AG04450 (cell line): ENCODE measurements at regions not wholly inside any gene's neighbourhood (a gene's known extent, or its start where the extent isn't known, plus 50 kb on each side); places are given as distances from the start of the nearest gene placed in this dataset.

Experiments used
- CTCF ChIA-PET: fragments of 300-600, 350-600 bp; formaldehyde crosslinking; extraction: SDS; loops from one replicate; lab custom pipeline; 2022; ENCODE audit warnings: antibody characterized with exemption, inconsistent platforms; lab: Charles Lee
- POLR2A ChIA-PET: fragments of 350-600 bp; formaldehyde crosslinking; extraction: SDS; loops from one replicate; lab custom pipeline; 2021; ENCODE audit warnings: antibody characterized with exemption, inconsistent platforms; lab: Yijun Ruan, JAX
- DNase-seq: peaks from one replicate; pipeline ENCODE4 v3.0.0-alpha.2; 2011; ENCODE audit warnings: low read depth, low spot score
- H3K27ac ChIP-seq: one replicate; pipeline ENCODE4 v1.5.1; 2012; ENCODE audit warnings: low read depth, low read length, control low read depth
- H3K27me3 ChIP-seq: one replicate; pipeline ENCODE4 v1.6.0; 2012; ENCODE audit warnings: low read length; ENCODE audit not compliant: control insufficient read depth, insufficient read depth
- H3K4me3 ChIP-seq: 2 replicates; pipeline ENCODE4 v1.5.1; 2011; ENCODE audit warnings: mild to moderate bottlenecking, low read depth, low read length, control low read depth
- H3K9me3 ChIP-seq: 2 replicates; pipeline ENCODE4 v1.5.1; 2012; ENCODE audit warnings: low read length; ENCODE audit not compliant: control insufficient read depth, insufficient read depth
- TF ChIP-seq, protein P1 (sequence below): IDR thresholded peaks from 2 replicates; pipeline ENCODE4 v1.5.1; 2011; ENCODE audit warnings: low read depth, low read length, control low read depth, inconsistent platforms

DNA sequence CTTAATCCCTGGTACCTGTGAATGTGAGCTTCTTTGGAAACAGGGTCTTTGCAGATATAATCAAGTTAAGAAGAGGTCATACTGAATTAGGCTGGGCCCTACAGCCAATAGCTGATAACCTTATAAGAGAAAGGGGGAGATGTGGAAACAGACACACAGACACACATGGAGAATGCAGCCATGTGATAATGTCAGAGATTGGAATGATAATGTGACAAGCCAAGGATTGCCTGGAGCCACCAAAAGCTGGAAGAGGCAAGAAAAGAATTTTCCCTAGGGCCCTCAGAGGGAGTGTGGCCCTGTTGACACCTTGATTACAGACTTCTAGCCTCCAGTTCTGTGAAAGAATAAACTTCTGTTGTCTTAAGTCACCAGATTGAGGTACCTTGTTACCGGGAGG is 114.5 kb upstream of the SOD1 start:
- POLR2A ChIA-PET = no interaction called here
- CTCF ChIA-PET = interaction anchor here (0.6 kb wide), 1 partner anchor 314 kb away, joined by 4 read pairs; no protein-coding TSS in a partner anchor
- TF ChIP-seq, protein P1, sequence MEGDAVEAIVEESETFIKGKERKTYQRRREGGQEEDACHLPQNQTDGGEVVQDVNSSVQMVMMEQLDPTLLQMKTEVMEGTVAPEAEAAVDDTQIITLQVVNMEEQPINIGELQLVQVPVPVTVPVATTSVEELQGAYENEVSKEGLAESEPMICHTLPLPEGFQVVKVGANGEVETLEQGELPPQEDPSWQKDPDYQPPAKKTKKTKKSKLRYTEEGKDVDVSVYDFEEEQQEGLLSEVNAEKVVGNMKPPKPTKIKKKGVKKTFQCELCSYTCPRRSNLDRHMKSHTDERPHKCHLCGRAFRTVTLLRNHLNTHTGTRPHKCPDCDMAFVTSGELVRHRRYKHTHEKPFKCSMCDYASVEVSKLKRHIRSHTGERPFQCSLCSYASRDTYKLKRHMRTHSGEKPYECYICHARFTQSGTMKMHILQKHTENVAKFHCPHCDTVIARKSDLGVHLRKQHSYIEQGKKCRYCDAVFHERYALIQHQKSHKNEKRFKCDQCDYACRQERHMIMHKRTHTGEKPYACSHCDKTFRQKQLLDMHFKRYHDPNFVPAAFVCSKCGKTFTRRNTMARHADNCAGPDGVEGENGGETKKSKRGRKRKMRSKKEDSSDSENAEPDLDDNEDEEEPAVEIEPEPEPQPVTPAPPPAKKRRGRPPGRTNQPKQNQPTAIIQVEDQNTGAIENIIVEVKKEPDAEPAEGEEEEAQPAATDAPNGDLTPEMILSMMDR = no peak
- H3K27ac ChIP-seq = no peak overlapping the region
- DNase-seq = no peak
- no peaks in the 10 kb centered on the region for H3K9me3 ChIP-seq
- no peaks in the 10 kb centered on the region for H3K27me3 ChIP-seq
- no peak overlapping the region for H3K4me3 ChIP-seq

- DNase-seq = peak; percentile 37
- ChIA-PET CTCF (interaction anchor here (1.6 kb wide), 1 partner anchor 38 kb away, joined by 5 read pairs; no protein-coding TSS in a partner anchor), POLR2A (no interaction called here)
- H3K27ac ChIP-seq = no peak overlapping the region
- no peaks in the 10 kb centered on the region for H3K9me3 ChIP-seq
- H3K4me3 ChIP-seq = no peak overlapping the region
- TF ChIP-seq, protein P1 = no peak
- no peaks in the 10 kb centered on the region for H3K27me3 ChIP-seq
These were observed 116.3 kb upstream of the SOD1 start for GRCh38 chr21:31543191-31543590.

GRCh38 chr21:31538816-31539215 is 120.7 kb upstream of the SOD1 start:
- no peak for DNase-seq
- no peaks in the 10 kb centered on the region for H3K27me3 ChIP-seq
- no peaks in the 10 kb centered on the region for H3K9me3 ChIP-seq
- no peak overlapping the region for H3K4me3 ChIP-seq
- no peak overlapping the region for H3K27ac ChIP-seq
- POLR2A ChIA-PET = no interaction called here
- TF ChIP-seq, protein P1 = no peak
- CTCF ChIA-PET = interaction anchor here (1.0 kb wide), 1 partner anchor 42 kb away, joined by 3 read pairs; no protein-coding TSS in a partner anchor

DNA sequence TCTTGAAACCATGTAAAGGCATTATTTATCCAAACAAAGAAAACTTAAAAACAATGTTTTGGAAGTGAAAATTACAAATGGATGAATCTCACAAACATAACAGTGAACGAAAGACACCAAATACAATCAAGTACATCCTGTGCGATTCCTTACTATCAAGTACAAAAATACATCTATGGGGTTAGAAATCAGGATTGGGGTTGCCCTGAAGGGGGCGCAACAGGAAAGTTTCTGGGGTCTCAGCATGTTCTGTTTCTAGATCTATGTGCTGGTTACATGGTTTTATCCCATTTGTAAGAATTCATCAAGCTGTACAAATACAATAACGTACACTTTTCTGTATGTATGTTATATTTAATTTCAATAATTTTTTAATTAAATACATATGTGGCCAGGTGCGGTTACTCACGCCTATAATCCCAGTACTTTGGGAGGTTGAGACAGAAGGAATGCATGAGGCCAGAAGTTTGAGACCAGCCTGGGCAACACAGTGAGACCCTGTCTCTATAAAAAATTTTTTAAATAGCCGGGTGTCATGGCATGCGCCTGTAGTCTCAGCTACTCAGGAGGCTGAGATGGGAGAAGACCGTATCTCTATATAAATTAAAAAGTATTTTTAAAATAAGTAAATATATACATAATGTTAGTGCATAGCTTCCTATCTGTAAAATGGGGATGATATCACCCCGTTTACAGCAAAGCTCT is 121.5 kb upstream of the SOD1 start:
- Histone ChIP-seq H3K27me3 (no peaks in the 10 kb centered on the region), H3K4me3 (no peak overlapping the region), H3K9me3 (no peaks in the 10 kb centered on the region), H3K27ac (no peak overlapping the region)
- CTCF ChIA-PET = interaction anchor here (1.0 kb wide), 1 partner anchor 42 kb away, joined by 3 read pairs; no protein-coding TSS in a partner anchor
- TF ChIP-seq, protein P1 = no peak
- POLR2A ChIA-PET = no interaction called here
- no peak for DNase-seq

DNA sequence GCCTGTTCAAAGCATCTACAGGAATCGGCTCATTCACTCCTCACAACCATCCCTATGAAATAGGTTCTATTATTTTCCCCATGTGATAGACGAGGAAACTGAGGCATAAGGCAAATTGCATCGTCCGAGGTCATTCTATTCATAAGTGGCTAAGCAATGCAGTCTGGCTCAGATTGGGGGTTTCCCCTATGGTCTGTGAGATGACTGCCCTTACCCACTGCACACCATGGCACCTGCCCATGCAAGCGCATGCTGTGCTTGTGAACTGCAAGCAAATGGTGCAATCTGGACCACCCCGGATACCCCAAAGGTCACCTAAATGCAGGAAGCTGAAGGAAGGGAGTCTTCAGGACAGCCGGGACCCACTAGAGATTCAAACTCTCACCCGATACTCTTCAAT is 123.4 kb upstream of the SOD1 start:
- H3K4me3 ChIP-seq = no peak overlapping the region
- ChIA-PET CTCF (no interaction called here), POLR2A (no interaction called here)
- no peaks in the 10 kb centered on the region for H3K27me3 ChIP-seq
- DNase-seq = no peak
- TF ChIP-seq, protein P1 = no peak
- H3K9me3 ChIP-seq = no peaks in the 10 kb centered on the region
- H3K27ac ChIP-seq = no peak overlapping the region
